ENCODE measurements at regions not wholly inside any gene's neighbourhood (a gene's known extent, or its start where the extent isn't known, plus 50 kb on each side); places are given as distances from the start of the nearest gene placed in this dataset.

- no peak for TF ChIP-seq POLR2A (IDR thresholded peaks at IDR 0.05; ENCODE audit: low read length)
- TF ChIP-seq GATA1 (IDR thresholded peaks at IDR 0.05; ENCODE audit: low read depth, low read length), result no peak
Observed at GRCh38 chr5:171707442-171707792, 78.2 kb upstream of the SMIM23 start.

Measured in erythroblast (primary cell).